Smooth muscle cell of the brain vasculature (primary cell): ENCODE measurements at regions not wholly inside any gene's neighbourhood (a gene's known extent, or its start where the extent isn't known, plus 50 kb on each side); places are given as distances from the start of the nearest gene placed in this dataset.

Experiments
- DNase-seq: peaks from one replicate; pipeline ENCODE4 v3.0.0-alpha.2; 2012; ENCODE audit warnings: low read depth, low spot score

DNA sequence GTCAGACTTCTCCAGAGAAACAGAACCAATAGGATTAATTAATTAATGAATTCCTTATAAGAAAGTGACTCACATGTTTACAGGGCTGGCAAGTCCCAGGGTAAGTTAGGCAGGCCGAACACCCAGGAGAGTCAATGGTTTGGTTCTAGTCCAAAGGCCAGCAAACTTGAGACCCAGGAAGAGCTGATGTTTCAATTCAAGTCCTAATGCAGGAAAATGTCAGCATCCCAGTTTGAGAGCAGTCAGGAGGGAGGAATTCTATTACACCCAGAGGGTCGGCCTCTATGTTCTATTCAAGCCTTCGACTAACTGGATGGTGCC, 466.0 kb downstream of the INSC start:
- DNase-seq: no peak

DNA sequence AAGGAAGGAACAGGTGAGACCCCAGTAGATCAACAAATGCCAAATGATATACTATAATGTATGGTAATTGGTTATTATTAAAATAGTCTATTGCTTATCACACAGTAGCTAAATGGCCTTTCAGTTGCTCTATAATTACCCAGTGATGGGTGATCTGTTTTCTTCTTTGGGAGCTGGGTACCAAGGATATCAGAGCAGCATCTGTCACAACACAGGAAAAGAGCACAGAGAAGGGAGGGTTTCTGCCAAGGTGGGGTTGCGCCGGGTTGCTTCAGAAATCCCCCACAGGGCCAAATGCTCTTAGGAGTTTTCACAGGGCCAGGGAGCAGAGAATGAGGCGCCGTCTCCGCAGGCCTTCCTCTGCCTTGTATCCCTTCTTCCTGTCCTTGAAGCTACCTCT, 469.4 kb downstream of the INSC start:
- DNase-seq: no peak

DNA sequence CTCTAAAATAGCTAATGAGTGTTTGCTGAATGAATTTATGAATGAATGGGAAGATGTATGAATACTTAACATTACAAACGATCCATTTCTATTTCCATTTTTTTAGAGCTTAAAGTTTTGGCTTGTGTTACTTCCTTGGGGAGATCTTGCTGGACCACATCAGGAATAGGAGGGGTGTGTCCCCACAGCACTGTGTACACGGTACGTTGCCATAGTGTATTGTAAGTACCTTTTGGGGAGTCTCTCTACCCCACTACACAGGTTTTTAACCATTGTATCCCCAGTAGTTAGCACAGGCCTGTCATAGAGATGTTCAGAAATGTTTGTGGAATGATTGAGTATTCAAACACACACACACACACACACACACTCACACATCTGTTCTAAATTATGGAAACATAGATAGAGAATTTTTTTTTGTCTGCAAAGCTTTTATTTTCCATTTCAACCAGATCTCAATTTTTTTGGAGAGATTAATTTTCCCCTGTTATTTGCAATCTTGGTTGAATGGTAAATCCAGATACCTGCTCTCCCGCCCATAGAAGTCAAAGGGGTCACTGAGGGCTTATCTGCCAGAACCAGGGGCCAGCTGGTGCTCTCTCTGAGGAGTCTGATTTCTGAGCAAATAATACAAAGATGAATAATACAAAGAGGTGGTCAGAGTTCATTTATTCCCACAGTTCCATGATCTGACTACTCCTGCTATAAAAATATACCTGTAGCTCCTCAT, 471.0 kb downstream of the INSC start:
- no peak for DNase-seq

DNA sequence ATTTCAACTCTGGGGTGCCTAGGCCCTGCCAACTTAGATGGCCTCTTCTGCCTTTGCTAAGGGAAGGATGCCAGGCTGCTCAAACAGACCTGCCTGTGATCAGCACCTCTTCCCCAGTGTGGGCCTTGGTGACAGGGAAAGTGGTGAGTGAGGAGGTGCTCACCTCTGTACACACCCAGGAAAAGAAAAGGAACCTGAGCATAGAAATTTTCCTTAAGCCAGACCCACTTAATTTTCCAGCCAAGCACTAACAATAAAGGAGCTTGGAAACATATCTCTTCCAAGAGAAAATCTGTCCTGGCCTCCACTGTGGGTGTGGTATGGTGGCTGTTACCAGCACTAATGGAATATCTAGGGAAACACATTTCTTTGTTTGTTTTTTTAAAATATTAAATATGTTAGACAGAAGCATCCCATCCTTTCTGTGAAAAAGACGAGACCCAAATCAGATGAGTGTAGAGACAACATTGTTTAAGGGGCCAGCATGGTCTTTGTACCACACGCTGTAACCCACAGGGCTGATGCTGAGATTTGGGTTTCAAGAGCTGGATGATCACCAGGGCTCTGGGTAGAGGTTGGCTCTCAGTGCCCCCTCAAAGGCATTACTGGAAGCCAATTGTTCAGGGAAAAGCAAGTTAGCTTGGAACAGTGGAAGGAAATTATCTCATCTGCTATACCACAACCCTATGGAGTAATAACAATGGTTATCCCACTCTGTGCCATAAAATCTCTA, 472.2 kb downstream of the INSC start:
- DNase-seq: no peak

DNA sequence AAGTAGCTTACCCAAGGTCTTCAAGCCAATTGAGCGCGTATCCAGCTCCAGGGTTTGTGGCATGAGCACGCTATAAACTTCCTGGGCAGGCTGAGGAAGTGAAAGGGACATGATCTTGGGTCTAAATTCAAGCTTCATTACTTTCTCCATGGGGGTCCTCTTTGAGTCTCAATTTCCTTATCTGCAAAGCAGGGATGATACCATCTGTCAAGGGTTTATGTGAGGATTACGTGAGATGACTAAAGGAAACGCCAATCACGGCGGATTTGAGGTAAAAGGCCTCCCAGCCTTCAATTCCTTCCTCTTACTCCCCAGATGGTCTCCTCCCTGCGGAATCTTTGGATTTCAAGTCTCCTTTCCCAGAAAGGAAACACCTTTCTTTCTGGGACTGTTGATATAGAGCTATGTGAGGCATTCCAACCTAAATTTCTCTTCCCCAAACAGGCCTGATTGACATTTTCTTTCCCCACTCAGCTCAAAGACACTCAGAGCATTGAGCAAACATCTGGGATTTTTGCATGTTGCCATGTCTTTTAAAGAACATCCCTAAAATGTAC, 474.4 kb downstream of the INSC start:
- DNase-seq: no peak

DNA sequence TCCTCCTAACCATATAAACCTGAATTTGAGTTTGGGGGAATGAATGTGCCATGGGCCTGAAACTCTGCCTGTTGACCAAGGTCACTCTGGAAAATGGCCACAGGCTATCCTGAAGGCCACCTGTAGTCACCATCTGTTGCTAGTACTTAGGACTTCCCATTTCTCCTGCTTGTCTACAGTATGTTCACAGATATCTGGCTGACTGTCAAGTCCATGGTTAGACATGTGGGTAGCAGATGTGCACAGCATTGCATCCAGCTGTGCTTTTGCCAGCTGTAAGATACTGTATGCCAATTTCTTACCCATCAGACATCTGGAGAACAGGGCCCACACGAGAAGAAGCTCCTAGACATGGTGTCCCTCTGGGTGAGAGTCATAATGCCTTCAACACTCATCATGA, 475.4 kb downstream of the INSC start:
- no peak for DNase-seq

DNA sequence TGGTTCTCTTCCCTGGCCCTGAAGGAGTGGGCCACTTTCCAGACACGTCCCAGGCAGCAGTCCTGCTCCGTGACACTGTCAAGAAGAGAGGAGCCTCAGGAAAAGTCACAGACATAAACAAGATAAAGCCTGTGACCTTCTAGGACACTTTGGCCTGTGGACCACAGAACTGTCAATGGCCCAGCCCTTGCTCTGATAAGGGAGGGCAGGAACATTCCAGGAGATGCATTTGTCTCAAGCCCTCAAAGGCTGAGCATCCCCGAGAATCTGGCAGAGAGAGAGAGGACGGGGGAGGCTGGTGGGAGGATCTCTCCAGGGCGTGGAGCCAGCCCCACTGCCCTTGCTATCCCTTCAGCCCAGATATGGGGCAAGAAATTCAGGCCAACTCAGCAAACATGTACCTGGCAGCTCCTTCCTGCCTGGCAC, 476.4 kb downstream of the INSC start:
- DNase-seq: no peak

DNA sequence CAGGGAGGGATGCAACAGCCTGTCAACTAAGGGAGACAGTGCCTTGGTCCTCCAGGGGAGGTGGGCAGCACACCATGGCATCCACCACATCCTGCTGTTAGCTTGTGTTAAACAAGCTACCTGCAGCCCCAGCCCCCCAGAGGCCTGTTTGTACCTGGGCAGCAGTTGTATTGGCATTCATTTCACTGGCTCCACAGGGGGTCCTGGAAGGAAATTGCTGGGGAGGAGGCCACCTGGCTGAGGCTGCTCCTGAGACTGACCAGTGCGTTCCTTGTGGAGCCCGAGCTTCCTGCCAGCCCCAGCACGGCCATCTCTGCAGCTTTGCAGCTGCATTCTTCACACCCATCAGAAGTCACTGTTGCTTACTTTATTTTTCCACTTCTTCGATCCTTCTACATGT, 479.9 kb downstream of the INSC start:
- no peak for DNase-seq

DNA sequence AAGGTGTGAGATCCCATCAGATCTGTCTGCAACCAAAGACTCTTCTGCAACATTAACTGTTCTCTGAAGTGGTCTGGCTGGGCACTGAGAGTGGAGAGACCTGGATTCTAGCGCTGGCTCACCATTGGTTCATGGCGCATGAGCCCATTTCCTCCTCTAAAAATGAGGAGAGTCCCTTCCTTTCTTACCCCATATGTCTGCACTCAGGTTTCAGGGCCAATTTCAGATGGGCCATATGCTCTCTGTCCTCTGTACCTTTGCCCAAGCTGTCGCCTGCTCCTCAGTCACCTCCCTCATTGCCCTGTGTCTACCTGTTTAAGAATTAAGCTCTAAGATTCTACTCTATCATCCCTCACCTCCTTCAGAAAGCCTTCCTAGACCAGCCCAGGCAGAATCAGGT, 484.7 kb downstream of the INSC start:
- no peak for DNase-seq

DNA sequence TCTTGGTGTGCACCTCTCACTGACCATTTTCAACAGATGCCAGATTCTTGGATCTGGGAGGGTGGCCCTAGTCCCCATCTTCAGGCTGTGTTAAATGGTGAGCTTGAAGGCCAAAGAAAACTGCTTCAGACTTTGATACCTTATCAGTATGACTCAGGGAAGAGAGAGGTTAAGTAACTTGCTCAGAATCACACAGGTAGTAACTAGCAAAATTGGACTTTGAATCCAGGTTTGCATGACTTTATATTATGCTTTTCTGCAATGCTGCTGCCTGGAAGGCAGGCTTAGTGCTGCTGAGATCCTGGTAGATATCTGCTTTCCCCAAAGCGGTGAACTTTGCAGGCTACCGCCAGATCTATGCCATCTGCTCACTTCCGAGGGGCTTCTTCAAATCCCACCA, 487.3 kb downstream of the INSC start:
- no peak for DNase-seq

DNA sequence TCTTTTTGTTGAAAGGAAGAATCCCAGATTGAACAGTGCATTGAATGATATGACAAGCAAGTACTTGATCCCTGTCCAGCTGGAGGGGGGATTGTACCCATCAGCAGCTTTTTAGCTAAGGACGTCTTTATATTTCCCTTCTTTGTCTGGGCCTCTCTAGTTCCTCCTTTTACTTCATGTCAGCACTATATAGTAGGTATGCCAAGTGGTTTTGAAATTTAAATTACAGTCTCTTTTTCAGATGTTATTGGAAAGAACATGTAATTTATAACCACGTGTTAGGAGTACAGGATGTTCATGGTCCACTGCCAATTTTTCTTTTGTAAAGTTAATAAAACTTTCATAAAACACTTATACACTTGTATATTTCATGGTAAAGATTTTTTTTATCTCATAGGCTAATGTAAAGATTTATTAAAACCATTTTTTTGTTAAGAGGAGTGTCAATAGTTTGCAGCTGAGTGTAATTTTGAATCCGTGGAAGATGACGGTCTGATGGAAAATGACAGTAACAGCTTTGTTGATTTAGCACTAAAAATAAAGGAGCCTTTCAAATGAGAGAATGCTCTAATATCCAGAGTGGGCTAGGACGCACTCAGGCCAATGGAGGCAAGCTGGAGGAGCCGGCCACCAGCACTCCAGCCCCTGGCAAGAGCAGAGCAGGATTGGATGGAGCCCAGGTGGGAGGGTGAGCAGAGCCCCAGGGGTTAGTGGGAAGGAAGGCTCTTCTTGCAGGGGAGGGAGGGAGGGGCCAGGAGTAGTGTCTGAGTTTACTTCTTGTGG, 488.3 kb downstream of the INSC start:
- DNase-seq: no peak

DNA sequence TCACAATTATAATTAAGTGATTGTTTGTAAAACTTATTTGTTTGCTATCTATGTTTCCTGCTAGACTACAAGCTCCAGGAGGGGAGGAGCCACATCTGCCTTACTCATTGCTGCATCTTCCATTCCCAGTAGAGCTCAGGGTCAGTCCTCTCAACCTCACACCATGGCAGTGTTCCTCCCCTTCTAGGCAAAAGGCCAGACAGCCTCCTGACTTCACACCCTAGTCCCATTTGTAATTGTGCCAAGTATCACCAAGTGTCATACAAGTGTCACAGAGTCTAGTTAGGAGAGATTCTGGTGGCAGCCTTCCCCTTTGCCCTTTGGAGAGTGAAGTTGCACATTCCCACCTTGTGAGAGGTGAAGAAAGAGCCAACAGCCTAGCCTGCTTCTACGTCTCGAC, 490.4 kb downstream of the INSC start:
- no peak for DNase-seq

DNA sequence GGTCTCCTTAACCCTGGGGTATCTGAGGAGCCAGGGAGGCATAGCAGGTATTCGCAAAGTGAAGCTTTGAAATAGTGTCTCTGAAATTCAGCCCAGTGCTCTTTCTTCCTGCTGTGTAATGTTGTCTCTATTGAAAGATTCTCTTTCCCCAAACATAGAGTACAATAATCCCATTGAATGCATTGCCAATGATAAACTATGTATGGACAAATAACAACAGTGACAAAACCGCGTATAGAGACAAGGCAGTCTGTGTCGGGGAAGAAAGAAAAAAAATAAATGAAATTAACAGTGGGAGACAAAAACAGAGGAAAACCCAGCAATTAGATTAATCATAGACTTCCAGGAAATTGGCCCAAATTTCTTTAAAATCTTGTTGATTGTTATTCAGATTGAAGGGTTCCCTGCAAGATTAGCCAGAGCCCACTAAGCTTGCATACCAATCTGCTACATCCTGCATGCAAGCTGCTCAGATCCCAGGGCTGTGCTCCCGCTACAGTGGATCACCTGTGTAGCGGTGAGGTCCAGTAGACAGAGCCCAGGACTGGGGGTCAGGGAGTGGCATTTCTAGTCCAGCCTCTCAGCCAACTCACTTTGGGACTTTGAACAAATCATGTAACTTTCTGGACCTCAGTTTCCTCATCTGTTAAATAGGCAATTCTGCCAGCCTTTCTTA, 492.8 kb downstream of the INSC start:
- no peak for DNase-seq

DNA sequence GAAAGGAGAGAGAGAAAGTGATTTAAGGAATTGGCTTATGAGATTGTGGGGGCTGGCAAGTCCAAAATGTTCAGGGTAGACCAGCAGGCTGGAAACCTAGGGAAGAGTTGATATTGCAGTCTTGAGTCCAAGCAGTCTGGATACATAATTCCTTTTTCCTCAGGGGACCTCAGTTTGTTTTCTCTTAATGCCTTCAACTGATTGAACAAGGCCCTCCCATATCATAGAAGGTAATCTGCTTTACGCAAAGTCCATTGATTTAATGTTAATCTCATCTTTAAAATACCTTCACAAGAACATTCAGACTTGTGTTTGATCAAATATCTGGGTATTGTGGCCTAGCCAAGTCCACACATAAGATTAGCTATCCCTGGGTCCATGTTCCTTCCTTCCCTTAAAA, 494.7 kb downstream of the INSC start:
- no peak for DNase-seq

DNA sequence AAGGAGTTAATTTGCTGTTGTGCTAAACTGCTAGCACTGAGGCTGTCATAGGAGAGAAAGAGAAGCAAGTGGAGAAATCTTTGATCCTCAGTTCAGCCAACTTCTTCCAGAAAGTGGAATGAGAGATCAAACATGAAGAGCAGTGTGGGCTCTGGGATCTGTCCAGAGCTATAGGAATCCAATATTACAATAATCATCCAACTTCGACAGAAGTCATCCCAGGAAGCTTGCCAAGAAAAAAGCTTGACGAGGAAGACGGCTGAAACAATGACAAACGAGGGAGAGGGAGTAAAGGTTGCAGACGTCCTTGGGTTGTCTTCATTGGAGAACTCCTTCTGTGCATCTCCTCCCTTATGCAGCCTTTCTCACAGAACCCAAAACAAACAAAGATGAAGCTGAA, 496.2 kb downstream of the INSC start:
- DNase-seq: no peak

DNA sequence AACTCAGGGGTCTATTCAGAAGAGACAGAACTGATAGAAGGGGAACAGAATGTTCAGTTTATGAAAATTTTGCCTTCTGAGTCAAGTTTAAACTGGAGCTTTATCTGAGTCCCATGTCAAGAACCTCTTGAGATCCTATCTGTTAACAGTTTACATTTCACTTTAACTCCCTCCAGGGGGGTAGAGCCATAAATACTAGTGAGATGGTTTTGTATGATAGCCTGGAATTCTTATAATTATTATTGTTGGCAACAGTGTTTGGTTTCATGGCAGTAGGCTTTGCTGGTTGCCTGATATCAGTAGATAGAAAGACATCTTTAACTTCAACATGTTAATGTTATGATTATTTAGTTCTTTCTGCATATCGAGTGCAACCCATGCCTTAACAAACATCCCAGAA, 498.5 kb downstream of the INSC start:
- DNase-seq: no peak

DNA sequence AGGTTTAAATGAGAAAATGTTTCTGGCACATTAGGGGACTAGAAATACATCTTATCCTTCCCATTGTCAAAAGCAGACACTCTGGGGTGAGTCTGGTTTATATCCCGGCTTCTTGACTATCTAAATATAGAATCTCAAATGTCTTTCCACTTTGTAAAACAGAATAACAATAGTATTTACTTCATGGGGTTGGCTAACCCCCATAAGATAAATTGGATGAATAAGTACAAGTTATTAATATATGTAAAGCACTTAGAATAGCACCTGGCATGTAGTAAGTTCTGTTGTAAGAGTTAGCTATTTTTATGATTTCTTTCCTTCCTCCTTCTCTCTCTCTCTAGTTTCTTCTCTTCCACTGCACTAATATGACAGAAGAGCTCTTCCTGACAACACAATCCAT, 499.1 kb downstream of the INSC start:
- no peak for DNase-seq

DNA sequence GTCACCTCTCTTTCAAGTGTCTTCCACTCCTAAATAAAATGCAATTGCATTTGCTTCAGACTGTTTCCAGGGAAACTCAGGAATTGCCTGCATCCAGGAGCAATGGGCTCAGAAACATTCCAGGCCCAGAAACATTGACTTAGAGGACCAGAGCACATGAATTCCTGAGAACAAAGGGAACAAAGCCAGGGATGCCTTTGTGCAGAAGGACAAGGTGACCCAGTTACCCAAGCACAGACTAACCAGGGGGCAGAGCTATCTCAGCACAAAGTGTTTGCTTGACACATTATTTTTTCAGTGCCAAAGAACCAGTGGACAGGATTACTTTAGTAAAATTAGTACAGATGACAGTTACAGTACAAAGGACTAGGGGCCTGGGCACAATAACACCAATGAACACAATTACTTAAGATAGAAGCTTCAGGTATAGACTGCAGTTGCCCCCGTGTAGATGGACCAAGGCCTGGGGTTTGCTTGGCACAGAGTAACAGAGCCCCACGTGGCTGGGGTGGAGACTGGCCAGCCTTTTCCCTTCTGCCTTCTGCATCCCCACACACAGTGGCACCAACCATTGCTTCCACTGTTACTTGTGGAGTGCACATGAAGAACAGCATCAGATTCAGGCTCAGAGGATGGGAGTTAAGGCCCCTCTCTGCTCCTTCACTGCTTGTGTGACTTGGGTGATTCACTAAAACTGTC, 500.8 kb downstream of the INSC start:
- DNase-seq: no peak

DNA sequence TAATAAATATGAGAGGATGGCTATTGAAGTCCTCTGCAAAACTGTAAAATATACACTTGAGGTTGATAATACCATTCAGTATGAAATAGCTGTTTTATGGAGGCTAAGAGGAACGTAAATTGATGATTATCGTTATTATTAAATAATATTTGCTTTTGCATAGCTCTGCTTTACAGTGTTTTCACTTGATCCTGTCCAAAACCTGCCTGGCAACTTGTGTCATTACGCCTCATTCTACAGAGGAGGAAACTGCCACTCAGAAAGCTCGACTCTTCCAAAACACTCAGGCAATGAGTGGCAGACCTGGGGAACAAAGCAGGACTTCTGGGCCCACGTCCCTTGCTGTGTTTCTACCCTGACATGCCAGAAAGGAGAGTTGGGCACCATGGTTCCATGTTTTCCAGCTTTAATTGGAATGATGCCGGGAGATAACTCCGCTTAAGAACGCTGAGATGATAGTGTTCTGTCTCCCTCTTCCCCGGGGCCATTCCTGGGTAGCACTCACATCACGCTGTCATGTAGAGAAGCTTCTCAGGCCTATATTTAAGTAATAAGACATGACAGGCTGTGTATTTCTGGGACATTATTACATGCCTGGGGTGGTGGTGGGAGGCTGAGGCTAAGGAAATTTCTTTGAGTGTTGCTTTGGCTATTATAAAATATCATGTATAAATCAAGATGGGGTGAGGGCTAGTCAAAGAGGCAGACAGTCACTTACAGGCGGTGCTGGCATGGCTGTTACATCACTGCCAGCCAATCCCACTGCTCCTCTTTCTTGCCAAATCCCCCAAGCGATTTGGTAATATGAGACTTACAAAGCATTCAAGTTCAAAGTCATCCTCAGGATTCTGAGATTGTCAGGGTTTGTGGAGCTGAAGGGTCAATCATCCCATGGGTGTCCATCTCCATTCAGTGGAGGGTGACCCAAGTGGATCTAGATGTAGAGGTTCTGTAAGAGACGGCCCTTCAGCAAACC, 501.7 kb downstream of the INSC start:
- no peak for DNase-seq

DNA sequence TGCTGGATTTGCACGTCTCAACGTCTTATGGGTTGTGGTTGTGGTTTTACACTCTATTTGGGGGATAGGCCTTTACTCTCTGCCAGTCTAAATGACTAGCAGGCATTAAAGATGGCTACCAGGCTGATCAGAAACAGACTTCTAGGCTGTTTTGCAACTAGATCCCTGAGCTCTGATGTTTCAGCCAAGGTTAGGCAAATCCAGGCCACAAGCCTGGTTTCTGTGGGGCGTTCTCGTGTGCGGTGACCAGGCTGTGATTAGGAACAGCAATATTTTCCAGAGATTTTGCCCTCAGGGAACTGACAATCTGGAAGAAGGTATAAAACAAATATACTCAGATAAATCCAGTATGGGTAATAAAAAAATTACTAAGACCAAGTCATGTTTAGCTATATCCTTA, 502.4 kb downstream of the INSC start:
- DNase-seq: no peak
